ENCODE measurements at regions not wholly inside any gene's neighbourhood (a gene's known extent, or its start where the extent isn't known, plus 50 kb on each side); places are given as distances from the start of the nearest gene placed in this dataset.

DNA sequence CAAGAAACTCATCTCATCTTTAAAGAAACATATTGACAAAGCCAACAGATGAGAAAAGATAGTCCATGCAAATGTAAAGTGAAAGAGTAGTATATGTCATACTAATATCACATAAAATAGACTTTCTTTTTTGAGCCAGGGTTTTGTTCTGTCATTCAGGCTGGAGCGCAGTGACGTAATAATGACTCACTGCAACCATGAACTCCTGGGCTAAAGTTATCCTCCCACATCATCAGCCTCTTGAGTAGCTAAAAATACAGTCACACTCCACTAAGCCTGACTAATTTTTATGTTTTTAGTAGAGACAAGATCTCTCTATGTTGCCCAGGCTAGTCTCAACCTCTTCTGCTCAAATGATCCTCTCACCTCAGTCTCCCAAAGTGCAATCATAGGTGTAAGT is 51.8 kb upstream of the TRAM1L1 start:
- no peak for TF ChIP-seq CTCF (IDR thresholded peaks at IDR 0.05)
- TF ChIP-seq POLR2A (IDR thresholded peaks at IDR 0.05), result no peak
